Thyroid gland (tissue), 4 donors: ENCODE measurements at regions not wholly inside any gene's neighbourhood (a gene's known extent, or its start where the extent isn't known, plus 50 kb on each side); places are given as distances from the start of the nearest gene placed in this dataset.

ENCODE experiments used
- CTCF ChIP-seq, 6 experiments: fragments of 200-600 bp in 3 of 6; fragments of 450-650 bp in 3 of 6; sonication (generic) in 3 of 6; IDR thresholded peaks; one replicate each; pipeline ENCODE4 v1.5.1; 2016 to 2019; ENCODE audit warnings: antibody characterized with exemption in 6 of 6, mild to moderate bottlenecking in 2 of 6, inconsistent platforms in 1 of 6, moderate library complexity in 1 of 6
- POLR2A ChIP-seq, 2 donors: fragments of 450-650 bp; IDR thresholded peaks; one replicate each; pipeline ENCODE4 v1.6.1; 2017; ENCODE audit warnings: antibody characterized with exemption in 2 of 2, mild to moderate bottlenecking in 2 of 2, moderate library complexity in 1 of 2

- TF ChIP-seq CTCF (IDR thresholded peaks at IDR 0.05) (no peak), POLR2A (IDR thresholded peaks at IDR 0.05) (no peak)
These were observed 169.3 kb downstream of the TTLL2 start for GRCh38 chr6:167493976-167494697.
